Sigmoid colon (tissue), 6 donors: ENCODE measurements at regions not wholly inside any gene's neighbourhood (a gene's known extent, or its start where the extent isn't known, plus 50 kb on each side); places are given as distances from the start of the nearest gene placed in this dataset.

Experiments
- DNase-seq: peaks from one replicate; pipeline ENCODE4 v3.0.0-alpha.2; 2019
- H3K27ac ChIP-seq, 4 donors: fragments of 200-600 bp; sonication (generic); one replicate each; pipeline ENCODE4 v1.5.1; 2016 to 2019; ENCODE audit warnings: mild to moderate bottlenecking in 1 of 4
- H3K27me3 ChIP-seq, 3 donors: fragments of 200-600 bp; sonication (generic); one replicate each; pipeline ENCODE4 v1.5.1; 2019; ENCODE audit warnings: mild to moderate bottlenecking in 1 of 3
- H3K36me3 ChIP-seq, 4 donors: fragments of 200-600 bp; sonication (generic); one replicate each; pipeline ENCODE4 v1.5.1; 2016 to 2019
- H3K4me1 ChIP-seq, 4 donors: fragments of 200-600 bp; sonication (generic); one replicate each; pipeline ENCODE4 v1.5.1; 2017 to 2019
- H3K4me3 ChIP-seq, 4 donors: fragments of 200-600 bp; sonication (generic); one replicate each; pipeline ENCODE4 v1.5.1; 2017 to 2019; ENCODE audit warnings: mild to moderate bottlenecking in 2 of 4, moderate library complexity in 1 of 4
- H3K9me3 ChIP-seq, 4 donors: fragments of 200-600 bp in 3 of 4; sonication (generic) in 3 of 4; one replicate each; pipeline versions ENCODE4 v1.5.1 to v1.6.1; 2013 to 2019
- EP300 ChIP-seq, 4 donors: sonication (generic); formaldehyde crosslinking; IDR thresholded peaks; one replicate each; pipeline ENCODE4 v1.6.1; 2017; ENCODE audit warnings: antibody characterized with exemption in 4 of 4
- POLR2A ChIP-seq, 2 donors: fragments of 450-650 bp; IDR thresholded peaks; one replicate each; pipeline ENCODE4 v1.6.1; 2016; ENCODE audit warnings: antibody characterized with exemption in 2 of 2, mild to moderate bottlenecking in 2 of 2, moderate library complexity in 2 of 2
- POLR2AphosphoS5 ChIP-seq, 4 donors: sonication (generic); formaldehyde crosslinking; IDR thresholded peaks; one replicate each; pipeline ENCODE4 v1.6.1; 2017; ENCODE audit warnings: antibody characterized with exemption in 4 of 4
- WGBS, 2 donors: extraction: QIAGEN DNeasy Blood & Tissue Kit; methylation state at CpG; one replicate each; pipeline ENCODE4 v1.1.7; 2013; 5-methylcytosine and 5-hydroxymethylcytosine counted together
- intact Hi-C: fragments of 100-400 bp; cut with DNase I; formaldehyde crosslinking; loops from one replicate; pipeline ENCODE4 v1.15.1; 2023
- TF ChIP-seq, protein P1 (sequence below), 4 experiments: fragments of 450-650 bp in 3 of 4; fragments of 200-600 bp in 1 of 4; IDR thresholded peaks; one replicate each; pipeline ENCODE4 v1.5.1; 2016 to 2019; ENCODE audit warnings: antibody characterized with exemption in 4 of 4, mild to moderate bottlenecking in 3 of 4, moderate library complexity in 2 of 4
- donor health status: healthy with polysubstance abuse.
- donor health status: healthy.

DNA sequence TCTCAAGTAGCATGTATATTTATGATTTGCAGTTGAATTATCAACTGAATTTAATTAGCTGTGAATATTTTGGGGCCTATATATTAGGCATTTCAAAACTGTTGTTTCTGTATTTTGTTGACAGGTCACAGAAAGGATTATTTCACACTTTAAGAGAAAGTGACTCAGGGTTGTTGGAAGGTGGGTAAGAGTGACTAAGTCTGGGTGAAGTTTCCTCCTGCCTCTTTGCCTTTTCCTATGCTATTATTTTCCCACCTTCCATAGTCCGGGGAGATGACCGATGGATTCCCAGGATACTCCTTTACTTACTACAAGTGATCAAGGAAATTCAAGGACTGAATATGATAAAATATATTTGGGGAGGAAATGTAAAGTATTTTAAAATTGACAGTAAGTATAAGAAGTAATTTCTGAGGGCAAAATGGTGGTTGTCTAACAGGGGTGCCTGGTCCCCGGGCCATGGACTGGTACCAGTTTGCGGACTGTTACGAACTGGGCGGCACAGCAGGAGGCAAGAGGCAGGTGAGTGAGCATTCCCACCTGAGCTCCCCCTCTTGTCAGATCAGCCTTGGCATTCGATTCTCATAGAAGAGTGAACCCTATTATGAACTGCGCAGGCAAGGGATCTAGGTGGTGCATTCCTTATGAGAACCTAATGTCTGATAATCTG, 175.5 kb upstream of the GPRIN3 start:
- TF ChIP-seq, protein P1, sequence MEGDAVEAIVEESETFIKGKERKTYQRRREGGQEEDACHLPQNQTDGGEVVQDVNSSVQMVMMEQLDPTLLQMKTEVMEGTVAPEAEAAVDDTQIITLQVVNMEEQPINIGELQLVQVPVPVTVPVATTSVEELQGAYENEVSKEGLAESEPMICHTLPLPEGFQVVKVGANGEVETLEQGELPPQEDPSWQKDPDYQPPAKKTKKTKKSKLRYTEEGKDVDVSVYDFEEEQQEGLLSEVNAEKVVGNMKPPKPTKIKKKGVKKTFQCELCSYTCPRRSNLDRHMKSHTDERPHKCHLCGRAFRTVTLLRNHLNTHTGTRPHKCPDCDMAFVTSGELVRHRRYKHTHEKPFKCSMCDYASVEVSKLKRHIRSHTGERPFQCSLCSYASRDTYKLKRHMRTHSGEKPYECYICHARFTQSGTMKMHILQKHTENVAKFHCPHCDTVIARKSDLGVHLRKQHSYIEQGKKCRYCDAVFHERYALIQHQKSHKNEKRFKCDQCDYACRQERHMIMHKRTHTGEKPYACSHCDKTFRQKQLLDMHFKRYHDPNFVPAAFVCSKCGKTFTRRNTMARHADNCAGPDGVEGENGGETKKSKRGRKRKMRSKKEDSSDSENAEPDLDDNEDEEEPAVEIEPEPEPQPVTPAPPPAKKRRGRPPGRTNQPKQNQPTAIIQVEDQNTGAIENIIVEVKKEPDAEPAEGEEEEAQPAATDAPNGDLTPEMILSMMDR (IDR thresholded peaks at IDR 0.05): no peak
- TF ChIP-seq POLR2A (IDR thresholded peaks at IDR 0.05) (no peak), EP300 (IDR thresholded peaks at IDR 0.05) (no peak), POLR2AphosphoS5 (IDR thresholded peaks at IDR 0.05) (no peak)
- no peaks in the 10 kb centered on the region for H3K27me3 ChIP-seq
- H3K27ac ChIP-seq: no peak overlapping the region
- 96% methylated on average over 8 of the region's 8 CpGs for WGBS, 2 donors
- no peaks in the 10 kb centered on the region for H3K9me3 ChIP-seq
- H3K4me3 ChIP-seq: no peak overlapping the region
- DNase-seq: no peak
- intact Hi-C loops: loop anchor here (10.0 kb wide), 1 partner anchor 422 kb away; no protein-coding TSS in a partner anchor
- no peaks in the 10 kb centered on the region for H3K36me3 ChIP-seq
- H3K4me1 ChIP-seq: no peaks in the 10 kb centered on the region

DNA sequence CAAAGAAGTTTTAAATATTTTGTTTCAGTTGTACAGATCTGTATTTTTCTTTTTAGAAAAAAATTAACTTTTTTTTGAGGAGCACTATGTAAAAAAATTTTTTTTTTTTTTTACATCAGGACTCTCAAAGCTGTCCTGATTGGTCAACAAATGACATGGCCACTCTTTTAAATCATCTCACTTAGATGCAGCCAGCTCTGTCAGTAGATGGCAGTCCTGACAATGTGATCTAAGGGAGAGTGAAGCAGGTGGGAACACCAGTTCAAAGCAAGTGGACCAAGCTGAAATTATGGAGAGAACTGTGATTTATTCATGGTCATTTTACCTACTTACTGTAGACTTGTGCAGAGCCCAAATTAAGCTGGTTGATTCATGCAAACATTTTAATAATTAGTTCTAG, 174.7 kb upstream of the GPRIN3 start:
- H3K4me3 ChIP-seq: no peak overlapping the region
- TF ChIP-seq POLR2A (IDR thresholded peaks at IDR 0.05): no peak
- TF ChIP-seq EP300 (IDR thresholded peaks at IDR 0.05): no peak
- no peak for TF ChIP-seq POLR2AphosphoS5 (IDR thresholded peaks at IDR 0.05)
- TF ChIP-seq, protein P1 (IDR thresholded peaks at IDR 0.05): no peak
- H3K27ac ChIP-seq: no peak overlapping the region
- DNase-seq: no peak
- H3K4me1 ChIP-seq: no peaks in the 10 kb centered on the region
- intact Hi-C loops: loop anchor here (10.0 kb wide), 1 partner anchor 423 kb away; no protein-coding TSS in a partner anchor
- H3K9me3 ChIP-seq: no peaks in the 10 kb centered on the region
- H3K36me3 ChIP-seq: no peaks in the 10 kb centered on the region
- H3K27me3 ChIP-seq: no peaks in the 10 kb centered on the region

DNA sequence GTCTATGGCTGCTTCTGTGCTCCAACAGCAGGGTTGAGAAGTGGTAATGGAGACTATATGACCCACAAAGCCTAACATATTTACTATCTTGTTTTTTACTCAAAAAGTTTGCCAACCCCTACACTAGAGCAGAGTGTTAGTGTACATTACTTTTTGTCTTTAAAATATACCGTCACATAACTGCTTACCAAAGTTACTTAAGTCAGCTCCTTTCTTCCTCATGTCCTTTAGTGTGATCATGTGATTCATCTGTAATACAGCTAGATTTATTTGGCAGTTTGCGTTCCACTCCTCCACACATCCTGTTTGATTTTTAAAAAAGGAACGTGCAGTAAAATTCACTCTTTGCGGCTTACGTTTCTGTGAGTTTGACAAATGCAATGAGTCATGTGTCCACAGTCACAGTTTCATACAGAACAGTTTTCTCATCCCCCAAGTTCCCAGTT, 162.4 kb upstream of the GPRIN3 start:
- DNase-seq: no peak
- WGBS, 2 donors: 24 to 55% methylated on average over 5 of the region's 5 CpGs
- Histone ChIP-seq H3K9me3 (no peaks in the 10 kb centered on the region), H3K27ac (peak overlapping the region in 2 of 4 donors; percentile 39 to 46), H3K36me3 (no peaks in the 10 kb centered on the region), H3K4me3 (no peak overlapping the region), H3K4me1 (peaks cover 0 to 19% (median 13%) of the 10 kb centered on the region in 4 donors), H3K27me3 (no peaks in the 10 kb centered on the region)
- intact Hi-C loops: no loop called here
- no peak for TF ChIP-seq POLR2AphosphoS5 (IDR thresholded peaks at IDR 0.05)
- peak in 1 of 4 donors; percentile 24 for TF ChIP-seq EP300 (IDR thresholded peaks at IDR 0.05)

DNA sequence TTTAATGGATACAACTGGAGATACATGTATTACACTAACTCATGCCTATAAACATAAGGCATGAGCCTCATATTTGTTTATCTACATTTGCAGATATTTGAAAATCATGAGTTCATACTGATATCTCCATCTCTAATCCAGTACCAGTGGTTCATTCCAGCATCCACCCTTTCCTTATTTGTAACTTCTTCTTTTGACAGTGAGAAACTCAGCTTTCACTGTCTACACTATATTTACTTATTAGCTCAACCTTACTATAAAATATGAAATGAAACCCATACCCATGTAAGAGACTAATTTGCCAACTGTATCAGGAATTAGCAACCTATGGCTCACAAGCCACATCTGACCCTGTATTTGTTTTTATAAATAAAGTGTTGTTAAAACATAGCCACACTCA, 161.9 kb upstream of the GPRIN3 start:
- H3K4me3 ChIP-seq: no peak overlapping the region

DNA sequence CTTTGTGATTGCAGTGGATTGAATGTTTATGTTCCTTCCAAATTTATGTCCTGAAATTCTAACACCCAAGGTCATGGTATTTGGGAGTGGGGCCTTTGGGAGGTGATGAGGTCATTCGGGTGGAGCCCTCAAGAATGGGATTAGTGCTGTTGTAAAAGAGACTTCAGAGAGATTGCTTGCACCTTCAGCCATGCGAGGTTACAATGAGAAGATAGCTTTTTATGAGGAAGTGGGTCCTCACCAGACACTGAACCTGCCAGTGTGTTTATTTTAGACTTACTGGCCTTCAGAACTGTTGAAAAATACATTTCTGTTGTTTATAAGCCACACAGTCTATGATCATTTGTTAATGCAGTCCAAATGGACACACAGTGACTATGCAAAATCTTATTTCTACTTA, 161.0 kb upstream of the GPRIN3 start:
- TF ChIP-seq POLR2A (IDR thresholded peaks at IDR 0.05): no peak
- TF ChIP-seq EP300 (IDR thresholded peaks at IDR 0.05): no peak
- TF ChIP-seq, protein P1 (IDR thresholded peaks at IDR 0.05): no peak
- TF ChIP-seq POLR2AphosphoS5 (IDR thresholded peaks at IDR 0.05): no peak
- no peak overlapping the region for H3K27ac ChIP-seq
- WGBS, 2 donors: 24 to 41% methylated on average over 2 of the region's 2 CpGs

More for the DNA sequence above, 161.9 kb upstream of the GPRIN3 start:
- TF ChIP-seq POLR2A (IDR thresholded peaks at IDR 0.05) (no peak), EP300 (IDR thresholded peaks at IDR 0.05) (no peak), POLR2AphosphoS5 (IDR thresholded peaks at IDR 0.05) (no peak)
- TF ChIP-seq, protein P1 (IDR thresholded peaks at IDR 0.05): no peak
- peaks cover 0 to 19% (median 13%) of the 10 kb centered on the region in 4 donors for H3K4me1 ChIP-seq
- peak overlapping the region in 2 of 4 donors; percentile 39 to 46 for H3K27ac ChIP-seq
- intact Hi-C loops: no loop called here
- no peaks in the 10 kb centered on the region for H3K9me3 ChIP-seq
- no peaks in the 10 kb centered on the region for H3K27me3 ChIP-seq
- DNase-seq: no peak
- no peaks in the 10 kb centered on the region for H3K36me3 ChIP-seq

More for the DNA sequence above, 161.0 kb upstream of the GPRIN3 start:
- DNase-seq: no peak
- no peaks in the 10 kb centered on the region for H3K36me3 ChIP-seq
- H3K4me3 ChIP-seq: no peak overlapping the region
- H3K4me1 ChIP-seq: peaks cover 0 to 19% (median 13%) of the 10 kb centered on the region in 4 donors
- H3K27me3 ChIP-seq: no peaks in the 10 kb centered on the region
- intact Hi-C loops: no loop called here
- no peaks in the 10 kb centered on the region for H3K9me3 ChIP-seq
